Liver (tissue), 8 donors: ENCODE measurements at regions not wholly inside any gene's neighbourhood (a gene's known extent, or its start where the extent isn't known, plus 50 kb on each side); places are given as distances from the start of the nearest gene placed in this dataset.

Experiments
- DNase-seq: peaks from one replicate; pipeline ENCODE4 v3.0.0-alpha.2; 2017; ENCODE audit warnings: low spot score
- H3K27ac ChIP-seq, 2 donors: one replicate each; pipeline ENCODE4 v1.7.0; 2013; ENCODE audit warnings: inconsistent platforms in 2 of 2, low read length in 2 of 2, control low read depth in 1 of 2, low read depth in 1 of 2, mild to moderate bottlenecking in 1 of 2
- H3K27me3 ChIP-seq, 4 donors: one replicate each; pipeline versions ENCODE4 v1.6.1 to v1.7.0; 2013; ENCODE audit warnings: low read length in 3 of 4, inconsistent platforms in 1 of 4, mild to moderate bottlenecking in 1 of 4, moderate library complexity in 1 of 4; ENCODE audit not compliant: control insufficient read depth in 4 of 4, insufficient read depth in 4 of 4
- H3K36me3 ChIP-seq, 4 donors: one replicate each; pipeline versions ENCODE4 v1.6.1 to v1.7.0; 2013; ENCODE audit warnings: low read length in 3 of 4, mild to moderate bottlenecking in 3 of 4, low read depth in 1 of 4, moderate library complexity in 1 of 4; ENCODE audit not compliant: control insufficient read depth in 4 of 4, insufficient read depth in 3 of 4
- H3K4me1 ChIP-seq, 4 donors: one replicate each; pipeline versions ENCODE4 v1.6.1 to v1.7.0; 2013; ENCODE audit warnings: low read length in 3 of 4, mild to moderate bottlenecking in 3 of 4, moderate library complexity in 1 of 4; ENCODE audit not compliant: control insufficient read depth in 4 of 4, insufficient read depth in 4 of 4
- H3K4me3 ChIP-seq, 3 donors: one replicate each; pipeline versions ENCODE4 v1.6.1 to v1.7.0; 2013; ENCODE audit warnings: low read length in 3 of 3, control low read depth in 1 of 3, low read depth in 1 of 3, mild to moderate bottlenecking in 1 of 3
- H3K9ac ChIP-seq, 2 donors: one replicate each; pipeline ENCODE4 v1.7.0; 2013; ENCODE audit warnings: low read length in 2 of 2, mild to moderate bottlenecking in 2 of 2, moderate library complexity in 2 of 2, control low read depth in 1 of 2, low read depth in 1 of 2
- H3K9me3 ChIP-seq, 4 donors: one replicate each; pipeline versions ENCODE4 v1.6.1 to v1.7.0; 2013; ENCODE audit warnings: low read length in 3 of 4; ENCODE audit not compliant: control insufficient read depth in 4 of 4
- ATF3 ChIP-seq: IDR thresholded peaks from 2 replicates; pipeline ENCODE4 v1.6.1; 2016; ENCODE audit warnings: antibody characterized with exemption
- CTCF ChIP-seq: fragments of 150-350 bp; IDR thresholded peaks from 2 replicates; pipeline ENCODE4 v1.5.1; 2017; ENCODE audit warnings: improper control_type of control experiment, low read depth, low read length; ENCODE audit not compliant: missing input control
- EGR1 ChIP-seq, 2 donors: IDR thresholded peaks; 2 replicates each; pipeline ENCODE4 v1.6.1; 2016 to 2018; ENCODE audit warnings: antibody characterized with exemption in 2 of 2, low read depth in 2 of 2
- FOXA1 ChIP-seq: IDR thresholded peaks from 2 replicates; pipeline ENCODE4 v1.6.1; 2016; ENCODE audit warnings: antibody characterized with exemption
- FOXA2 ChIP-seq: IDR thresholded peaks from 2 replicates; pipeline ENCODE4 v1.6.1; 2016; ENCODE audit warnings: antibody characterized with exemption
- GABPA ChIP-seq, 2 donors: IDR thresholded peaks in 1 of 2; conservative IDR thresholded peaks in 1 of 2; 2 replicates each; pipeline ENCODE4 v1.6.1; 2016; ENCODE audit warnings: antibody characterized with exemption in 2 of 2, mild to moderate bottlenecking in 1 of 2, moderate library complexity in 1 of 2
- HNF4A ChIP-seq, 2 donors: conservative IDR thresholded peaks; 2 replicates each; pipeline ENCODE4 v1.6.1; 2016; ENCODE audit warnings: antibody characterized with exemption in 2 of 2, mild to moderate bottlenecking in 2 of 2
- HNF4G ChIP-seq: IDR thresholded peaks from 2 replicates; pipeline ENCODE4 v1.6.1; 2016; ENCODE audit warnings: antibody characterized with exemption
- JUND ChIP-seq, 2 donors: IDR thresholded peaks; 2 replicates each; pipeline ENCODE4 v1.6.1; 2016; ENCODE audit warnings: antibody characterized with exemption in 2 of 2
- MAX ChIP-seq: IDR thresholded peaks from 2 replicates; pipeline ENCODE4 v1.6.1; 2016; ENCODE audit warnings: antibody characterized with exemption
- NR2F2 ChIP-seq: IDR thresholded peaks from 2 replicates; pipeline ENCODE4 v1.6.1; 2016; ENCODE audit warnings: antibody characterized with exemption
- RAD21 ChIP-seq, 2 donors: IDR thresholded peaks; 2 replicates each; pipeline ENCODE4 v1.6.1; 2016; ENCODE audit warnings: antibody characterized with exemption in 2 of 2, mild to moderate bottlenecking in 2 of 2
- REST ChIP-seq: IDR thresholded peaks from 2 replicates; pipeline ENCODE4 v1.6.1; 2016; ENCODE audit warnings: antibody characterized with exemption, mild to moderate bottlenecking
- RXRA ChIP-seq, 2 donors: IDR thresholded peaks; 2 replicates each; pipeline ENCODE4 v1.6.1; 2017 to 2018; ENCODE audit warnings: antibody characterized with exemption in 2 of 2, mild to moderate bottlenecking in 1 of 2
- SP1 ChIP-seq: IDR thresholded peaks from 2 replicates; pipeline ENCODE4 v1.6.1; 2018; ENCODE audit warnings: antibody characterized with exemption, mild to moderate bottlenecking
- TAF1 ChIP-seq: conservative IDR thresholded peaks from 2 replicates; pipeline ENCODE4 v1.6.1; 2016; ENCODE audit warnings: antibody characterized with exemption, mild to moderate bottlenecking
- YY1 ChIP-seq: IDR thresholded peaks from 2 replicates; pipeline ENCODE4 v1.6.1; 2016; ENCODE audit warnings: antibody characterized with exemption, mild to moderate bottlenecking
- ZBTB33 ChIP-seq: IDR thresholded peaks from 2 replicates; pipeline ENCODE4 v1.6.1; 2016; ENCODE audit warnings: antibody characterized with exemption
- WGBS: extraction: QIAGEN DNeasy Blood & Tissue Kit; methylation state at CpG from one replicate; pipeline ENCODE4 v1.1.7; 2013; 5-methylcytosine and 5-hydroxymethylcytosine counted together
- donor health status: healthy.
- donor health status: healthy.
- donor health status: healthy.
- donor health status: healthy.
- donor health status: healthy.

- DNase-seq, result no peak
- H3K9me3 ChIP-seq, result peaks cover 0 to 3% (median 0%) of the 10 kb centered on the region in 4 donors
- no peak overlapping the region for H3K9ac ChIP-seq
- H3K4me3 ChIP-seq, result no peak overlapping the region
- no peak for TF ChIP-seq GABPA (IDR thresholded peaks at IDR 0.05 in 1 of 2, conservative IDR thresholded peaks at IDR 0.05 in 1 of 2)
- no peak for TF ChIP-seq HNF4G
- TF ChIP-seq RXRA (IDR thresholded peaks at IDR 0.05), result no peak
- no peak for TF ChIP-seq YY1
- no peak for TF ChIP-seq EGR1 (IDR thresholded peaks at IDR 0.05; ENCODE audit: low read depth in 2 of 2)
- no peaks in the 10 kb centered on the region for H3K4me1 ChIP-seq
- H3K36me3 ChIP-seq, result no peaks in the 10 kb centered on the region
- 72% methylated on average over 2 of the region's 2 CpGs for WGBS
- no peaks in the 10 kb centered on the region for H3K27me3 ChIP-seq
- no peak overlapping the region for H3K27ac ChIP-seq
These were observed 84.0 kb downstream of the CYB561 start for GRCh38 chr17:63362115-63362514.

- 33% methylated on average over 2 of the region's 2 CpGs for WGBS
- no peak overlapping the region for H3K9ac ChIP-seq
- no peak overlapping the region for H3K4me3 ChIP-seq
- no peaks in the 10 kb centered on the region for H3K4me1 ChIP-seq
- peaks cover 0 to 3% (median 0%) of the 10 kb centered on the region in 4 donors for H3K9me3 ChIP-seq
- H3K36me3 ChIP-seq, result no peaks in the 10 kb centered on the region
- no peak for DNase-seq
- no peak overlapping the region for H3K27ac ChIP-seq
- TF ChIP-seq ATF3 (no peak), SP1 (no peak), HNF4A (conservative IDR thresholded peaks at IDR 0.05) (no peak), EGR1 (IDR thresholded peaks at IDR 0.05; ENCODE audit: low read depth in 2 of 2) (no peak), HNF4G (no peak), FOXA1 (no peak), CTCF (no peak), YY1 (no peak), RXRA (IDR thresholded peaks at IDR 0.05) (no peak), MAX (no peak), TAF1 (no peak), JUND (IDR thresholded peaks at IDR 0.05) (no peak), REST (no peak), FOXA2 (no peak), GABPA (IDR thresholded peaks at IDR 0.05 in 1 of 2, conservative IDR thresholded peaks at IDR 0.05 in 1 of 2) (no peak), ZBTB33 (no peak), NR2F2 (no peak), RAD21 (IDR thresholded peaks at IDR 0.05) (no peak)
- no peaks in the 10 kb centered on the region for H3K27me3 ChIP-seq
These were observed 81.7 kb downstream of the CYB561 start for GRCh38 chr17:63364387-63364786.
